Tibial artery (tissue), 4 donors: ENCODE measurements at regions not wholly inside any gene's neighbourhood (a gene's known extent, or its start where the extent isn't known, plus 50 kb on each side); places are given as distances from the start of the nearest gene placed in this dataset.
"Not testable (repeated sequence)": the region's sequence is repeated elsewhere in the genome, so short reads cannot be mapped to it uniquely, and the experiment has no call there.

ENCODE experiments used
- DNase-seq, 2 donors: peaks; one replicate each; pipeline ENCODE4 v3.0.0-alpha.2; 2019
- H3K27ac ChIP-seq, 2 donors: fragments of 200-600 bp; sonication (generic) in 1 of 2; 1 replicate in 1 of 2; 2 replicates in 1 of 2; pipeline ENCODE4 v1.5.1; 2018 to 2019; ENCODE audit warnings: mild to moderate bottlenecking in 1 of 2
- H3K27me3 ChIP-seq, 2 donors: fragments of 200-600 bp; sonication (generic) in 1 of 2; one replicate each; pipeline versions ENCODE4 v1.5.1 to v1.6.0; 2016 to 2019
- H3K36me3 ChIP-seq, 3 donors: fragments of 200-600 bp; sonication (generic) in 2 of 3; one replicate each; pipeline ENCODE4 v1.5.1; 2016 to 2019; ENCODE audit warnings: mild to moderate bottlenecking in 2 of 3
- H3K4me1 ChIP-seq, 4 donors: fragments of 200-600 bp; sonication (generic) in 2 of 4; 1 replicate in 3 of 4; 2 replicates in 1 of 4; pipeline ENCODE4 v1.5.1; 2016 to 2019
- H3K4me3 ChIP-seq, 2 donors: fragments of 200-600 bp; sonication (generic) in 1 of 2; 1 replicate in 1 of 2; 2 replicates in 1 of 2; pipeline ENCODE4 v1.5.1; 2018 to 2019; ENCODE audit warnings: mild to moderate bottlenecking in 2 of 2
- H3K9me3 ChIP-seq, 3 donors: fragments of 200-600 bp; sonication (generic) in 1 of 3; one replicate each; pipeline ENCODE4 v1.5.1; 2016 to 2019
- CTCF ChIP-seq, 2 experiments: fragments of 200-600 bp in 1 of 2; fragments of 450-650 bp in 1 of 2; IDR thresholded peaks; one replicate each; pipeline ENCODE4 v1.5.1; 2017 to 2019; ENCODE audit warnings: antibody characterized with exemption in 2 of 2, mild to moderate bottlenecking in 1 of 2, moderate library complexity in 1 of 2
- intact Hi-C: fragments of 100-400 bp; cut with DNase I; formaldehyde crosslinking; loops from one replicate; pipeline ENCODE4 v1.15.0; 2023; ENCODE audit warnings: low total_unique reads

GRCh38 chr3:4914464-4914863 is 64.8 kb upstream of the BHLHE40 start:
- intact Hi-C loops: no loop called here
- Histone ChIP-seq H3K27ac (no peak overlapping the region), H3K36me3 (no peaks in the 10 kb centered on the region), H3K27me3 (no peaks in the 10 kb centered on the region), H3K9me3 (no peaks in the 10 kb centered on the region), H3K4me3 (no peak overlapping the region), H3K4me1 (no peaks in the 10 kb centered on the region)
- no peak for TF ChIP-seq CTCF (IDR thresholded peaks at IDR 0.05)
- DNase-seq: no peak

DNA sequence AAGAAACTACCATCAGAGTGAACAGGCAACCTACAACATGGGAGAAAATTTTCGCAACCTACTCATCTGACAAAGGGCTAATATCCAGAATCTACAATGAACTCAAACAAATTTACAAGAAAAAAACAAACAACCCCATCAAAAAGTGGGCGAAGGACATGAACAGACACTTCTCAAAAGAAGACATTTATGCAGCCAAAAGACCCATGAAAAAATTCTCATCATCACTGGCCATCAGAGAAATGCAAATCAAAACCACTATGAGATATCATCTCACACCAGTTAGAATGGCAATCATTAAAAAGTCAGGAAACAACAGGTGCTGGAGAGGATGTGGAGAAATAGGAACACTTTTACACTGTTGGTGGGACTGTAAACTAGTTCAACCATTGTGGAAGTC is 57.6 kb upstream of the BHLHE40 start:
- H3K36me3 ChIP-seq, H3K27me3 ChIP-seq, H3K9me3 ChIP-seq, DNase-seq, intact Hi-C loops, H3K27ac ChIP-seq, H3K4me1 ChIP-seq, H3K4me3 ChIP-seq: not testable (repeated sequence)

GRCh38 chr3:4926892-4927291 is 52.3 kb upstream of the BHLHE40 start:
- no peaks in the 10 kb centered on the region for H3K36me3 ChIP-seq
- H3K9me3 ChIP-seq: no peaks in the 10 kb centered on the region
- intact Hi-C loops: no loop called here
- no peak overlapping the region for H3K27ac ChIP-seq
- TF ChIP-seq CTCF (IDR thresholded peaks at IDR 0.05): no peak
- H3K4me1 ChIP-seq: no peaks in the 10 kb centered on the region
- no peak for DNase-seq
- H3K4me3 ChIP-seq: no peak overlapping the region
- H3K27me3 ChIP-seq: no peaks in the 10 kb centered on the region

DNA sequence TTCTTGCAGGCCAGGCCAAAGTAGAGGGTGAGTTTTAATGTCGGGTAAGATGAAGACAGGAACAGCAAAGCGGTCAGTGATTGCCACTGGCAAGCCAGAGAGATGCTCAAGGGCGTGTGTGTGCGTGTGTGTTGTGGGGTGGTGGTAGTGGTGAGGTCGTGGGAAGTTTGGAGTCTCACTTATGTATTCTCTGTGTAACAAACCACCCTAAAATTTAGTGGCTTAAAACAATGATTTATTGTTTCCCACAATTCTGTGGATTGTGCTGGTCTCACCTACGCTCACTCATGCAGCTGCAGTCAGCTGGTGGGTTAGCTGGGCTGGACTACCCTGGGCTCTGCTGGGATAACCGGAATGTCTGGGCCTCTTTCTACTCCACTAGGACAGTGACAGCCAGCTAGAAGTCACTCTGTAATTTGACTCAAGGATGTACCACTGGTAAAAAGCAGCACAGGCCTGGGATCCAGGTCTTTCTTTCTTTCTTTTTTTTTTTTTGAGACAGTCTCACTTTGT is 50.9 kb upstream of the BHLHE40 start:
- Histone ChIP-seq H3K9me3 (no peaks in the 10 kb centered on the region), H3K27me3 (no peaks in the 10 kb centered on the region), H3K27ac (no peak overlapping the region), H3K4me1 (no peaks in the 10 kb centered on the region), H3K36me3 (no peaks in the 10 kb centered on the region), H3K4me3 (no peak overlapping the region)
- TF ChIP-seq CTCF (IDR thresholded peaks at IDR 0.05): no peak
- no peak for DNase-seq
- intact Hi-C loops: no loop called here
